IPS-15b (cell line): ENCODE measurements at regions not wholly inside any gene's neighbourhood (a gene's known extent, or its start where the extent isn't known, plus 50 kb on each side); places are given as distances from the start of the nearest gene placed in this dataset.
"Not testable (repeated sequence)": the region's sequence is repeated elsewhere in the genome, so short reads cannot be mapped to it uniquely, and the experiment has no call there.

ENCODE experiments used
- H3K27me3 ChIP-seq: one replicate; pipeline ENCODE4 v1.6.1; 2013; ENCODE audit warnings: low read length; ENCODE audit not compliant: control insufficient read depth, insufficient read depth
- H3K36me3 ChIP-seq: one replicate; pipeline ENCODE4 v1.6.1; 2013; ENCODE audit warnings: low read length; ENCODE audit not compliant: control insufficient read depth, insufficient read depth
- H3K4me1 ChIP-seq: one replicate; pipeline ENCODE4 v1.6.1; 2013; ENCODE audit warnings: mild to moderate bottlenecking, low read length; ENCODE audit not compliant: control insufficient read depth, insufficient read depth
- H3K4me3 ChIP-seq: one replicate; pipeline ENCODE4 v1.5.1; 2013; ENCODE audit warnings: low read depth, low read length
- H3K9ac ChIP-seq: one replicate; pipeline ENCODE4 v1.6.1; 2013; ENCODE audit warnings: low read depth, mild to moderate bottlenecking, low read length
- H3K9me3 ChIP-seq: one replicate; pipeline ENCODE4 v1.6.1; 2013; ENCODE audit warnings: mild to moderate bottlenecking, low read length; ENCODE audit not compliant: control insufficient read depth, insufficient read depth

DNA sequence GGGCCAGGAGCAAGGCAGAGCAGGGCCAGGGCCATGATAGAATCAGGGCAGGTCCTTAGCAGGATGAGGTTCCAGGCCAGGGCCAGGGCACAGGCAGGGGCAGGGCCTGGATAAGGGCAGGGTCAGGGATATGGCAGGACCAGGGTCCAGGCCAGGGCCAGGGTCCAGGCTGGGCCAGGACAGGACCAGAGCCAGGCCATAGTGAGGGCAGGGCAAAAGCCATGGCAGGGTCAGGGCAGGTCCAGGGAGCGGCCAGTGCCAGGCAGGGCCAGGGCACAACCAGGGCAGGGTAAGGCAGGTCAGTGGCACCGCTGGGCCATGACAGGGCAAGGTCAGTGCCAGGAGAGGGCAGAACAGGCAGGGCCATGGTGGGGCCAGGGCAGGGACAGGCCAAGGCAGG lies 152.2 kb downstream of the LIPI start:
- Histone ChIP-seq H3K9me3 (no peaks in the 10 kb centered on the region), H3K4me3 (no peak overlapping the region), H3K27me3 (no peaks in the 10 kb centered on the region), H3K4me1 (no peaks in the 10 kb centered on the region), H3K9ac (no peak overlapping the region), H3K36me3 (peaks cover 4% of the 10 kb centered on the region)

DNA sequence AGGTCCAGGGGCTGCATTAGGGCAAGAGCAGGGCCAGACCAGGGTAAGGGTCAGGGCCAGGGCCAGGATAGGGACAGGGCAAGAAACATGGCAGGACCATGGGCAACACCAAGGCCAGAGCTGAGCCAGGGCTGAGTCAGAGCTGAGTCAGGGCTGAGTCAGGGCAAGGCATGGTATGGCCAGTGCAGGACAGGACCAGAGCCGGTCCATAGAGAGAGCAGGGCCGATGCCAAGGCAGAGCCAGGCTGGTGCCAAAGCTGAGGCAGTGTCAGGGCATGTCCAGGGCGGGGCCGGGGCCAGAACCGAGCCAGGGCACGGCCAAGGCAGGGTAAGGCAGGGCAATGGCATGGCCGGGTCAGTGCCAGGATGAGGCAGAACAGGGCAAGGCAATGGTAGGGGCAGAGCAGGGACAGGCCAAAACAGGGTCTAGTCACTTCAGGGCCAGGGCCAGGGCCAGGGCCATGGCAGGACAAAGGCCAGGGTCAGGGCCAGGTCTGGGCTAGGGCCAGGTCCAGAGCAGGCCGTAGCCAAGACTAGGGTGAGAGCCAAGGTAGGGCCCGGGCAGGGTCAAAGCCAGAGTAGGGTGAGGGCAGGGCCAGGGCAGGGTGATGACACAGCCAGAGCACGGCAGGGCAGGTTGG lies 152.8 kb downstream of the LIPI start:
- H3K9ac ChIP-seq, H3K9me3 ChIP-seq, H3K27me3 ChIP-seq, H3K36me3 ChIP-seq, H3K4me1 ChIP-seq, H3K4me3 ChIP-seq: not testable (repeated sequence)

DNA sequence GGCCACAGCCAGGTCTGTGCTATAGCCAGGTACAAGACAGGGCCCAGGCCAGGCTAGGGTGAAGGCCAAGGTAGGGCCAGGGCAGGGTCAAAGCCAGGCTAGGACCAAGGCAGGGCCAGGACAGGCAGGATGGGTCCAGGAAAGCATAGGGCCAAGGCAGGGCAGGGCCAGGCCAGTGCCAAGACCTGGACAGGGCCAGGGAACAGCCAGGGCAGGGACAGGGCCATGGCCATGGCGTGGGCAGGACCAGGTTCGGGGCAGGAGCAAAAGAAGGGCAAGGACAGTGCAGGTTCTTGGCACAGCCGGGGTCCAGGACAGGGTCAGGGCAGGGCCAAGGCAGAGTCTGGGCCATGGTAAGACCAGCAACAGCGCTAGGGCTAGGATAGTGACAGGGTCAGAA lies 153.4 kb downstream of the LIPI start:
- no peaks in the 10 kb centered on the region for H3K9me3 ChIP-seq
- H3K4me3 ChIP-seq = no peak overlapping the region
- no peaks in the 10 kb centered on the region for H3K4me1 ChIP-seq
- H3K27me3 ChIP-seq = no peaks in the 10 kb centered on the region
- H3K9ac ChIP-seq = no peak overlapping the region
- H3K36me3 ChIP-seq = peaks cover 4% of the 10 kb centered on the region

DNA sequence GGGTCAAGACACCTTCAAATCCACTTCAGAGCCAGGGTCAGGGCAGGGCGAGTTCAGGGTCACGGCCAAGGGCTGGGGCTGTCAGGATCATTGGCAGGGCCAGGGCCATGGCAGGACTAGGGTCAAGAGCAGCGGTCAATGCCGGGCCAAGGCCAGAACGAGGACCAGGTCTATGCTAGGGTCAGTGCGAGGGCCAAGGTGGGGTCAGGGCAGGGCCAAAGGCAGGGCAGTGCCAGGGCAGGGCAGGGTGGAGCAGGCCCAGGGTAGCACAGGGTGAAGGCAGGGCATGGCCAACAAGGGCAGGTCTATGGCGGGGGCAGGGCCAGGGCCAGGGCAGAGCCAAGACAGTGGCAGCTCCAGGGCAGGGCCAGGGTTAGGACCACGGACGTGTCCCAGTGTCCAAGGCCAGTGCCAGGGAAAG lies 154.0 kb downstream of the LIPI start:
- Histone ChIP-seq H3K36me3 (peaks cover 4% of the 10 kb centered on the region), H3K4me3 (no peak overlapping the region), H3K9me3 (no peaks in the 10 kb centered on the region), H3K4me1 (no peaks in the 10 kb centered on the region), H3K27me3 (no peaks in the 10 kb centered on the region), H3K9ac (no peak overlapping the region)

DNA sequence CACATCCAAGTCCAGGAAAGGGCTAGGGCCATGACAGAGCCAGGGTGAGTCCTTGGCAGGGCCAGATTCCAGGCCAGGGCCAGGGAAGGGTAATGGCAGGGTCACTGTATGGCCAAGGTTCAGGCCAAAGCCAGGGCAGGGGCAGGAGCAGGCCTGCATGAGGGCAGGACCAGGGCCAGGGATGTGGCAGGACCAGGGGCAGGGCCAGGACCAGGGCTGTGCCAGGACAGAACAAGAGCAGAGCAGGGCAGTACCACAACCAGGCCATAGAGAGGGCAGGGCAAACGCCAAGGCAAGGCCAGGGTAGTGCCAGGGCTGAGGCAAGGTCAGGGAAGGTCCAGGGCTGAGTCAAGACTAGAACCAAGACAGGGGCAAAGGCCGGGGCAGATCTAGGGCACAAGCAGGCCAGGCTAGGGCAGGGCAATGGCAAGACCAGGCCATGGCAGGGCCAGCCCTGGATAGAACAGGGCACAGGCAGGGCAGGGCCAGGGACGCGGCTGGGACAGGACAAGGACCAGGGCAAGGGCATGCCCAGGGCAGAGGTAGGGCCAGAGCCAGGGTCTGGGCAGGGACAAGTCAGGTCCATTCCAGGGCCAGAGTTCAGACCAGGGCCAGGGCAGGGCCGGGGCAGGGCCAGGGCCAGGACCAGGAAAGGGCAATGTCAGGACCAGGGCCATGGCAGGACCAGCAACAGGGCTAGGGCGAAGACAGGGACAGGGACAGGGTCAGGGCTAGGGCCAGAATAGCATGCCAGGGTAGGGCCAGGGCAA lies 154.8 kb downstream of the LIPI start:
- not testable (repeated sequence) for H3K9me3 ChIP-seq, H3K27me3 ChIP-seq, H3K9ac ChIP-seq, H3K4me3 ChIP-seq, H3K4me1 ChIP-seq, H3K36me3 ChIP-seq

DNA sequence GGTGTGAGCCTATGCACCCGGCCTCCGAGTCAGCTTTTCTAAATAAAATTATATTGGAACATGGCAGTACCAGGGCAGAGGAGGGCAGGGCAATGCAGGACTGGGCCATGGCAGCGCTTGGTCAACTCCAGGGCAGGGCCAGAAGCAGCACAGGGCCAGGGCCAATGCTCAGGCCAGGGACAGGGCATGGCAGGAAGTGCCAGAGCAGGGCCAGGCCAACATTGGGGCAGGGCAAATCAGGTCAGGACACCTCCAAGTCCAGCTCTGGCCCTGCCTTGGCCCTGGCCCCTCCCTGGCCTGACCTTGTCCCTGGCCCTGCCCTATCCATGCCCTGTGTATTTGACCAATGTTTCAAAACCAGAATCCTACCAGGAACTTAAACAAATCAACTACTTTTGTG lies 156.1 kb downstream of the LIPI start:
- Histone ChIP-seq H3K4me3 (no peak overlapping the region), H3K36me3 (peaks cover 4% of the 10 kb centered on the region), H3K9me3 (no peaks in the 10 kb centered on the region), H3K27me3 (no peaks in the 10 kb centered on the region), H3K4me1 (no peaks in the 10 kb centered on the region), H3K9ac (no peak overlapping the region)

DNA sequence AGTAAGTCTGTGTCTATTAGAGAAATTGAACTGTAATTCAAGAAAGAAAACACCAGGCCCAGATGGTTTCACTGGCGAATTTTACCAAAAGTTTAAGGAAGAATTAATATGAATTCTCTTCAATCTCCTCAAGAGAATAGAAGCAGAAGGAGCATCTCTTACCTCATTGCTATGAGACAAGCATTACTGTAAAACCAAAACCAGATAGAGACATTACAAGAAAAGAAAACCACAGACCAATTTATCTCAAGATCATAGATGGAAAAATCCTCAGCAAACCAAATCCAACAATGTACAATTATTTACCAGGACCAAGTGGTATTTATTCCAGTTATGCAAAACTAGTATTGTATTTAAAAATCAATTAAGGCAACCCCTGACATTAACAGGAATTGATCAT lies 160.6 kb downstream of the LIPI start:
- no peaks in the 10 kb centered on the region for H3K27me3 ChIP-seq
- no peak overlapping the region for H3K9ac ChIP-seq
- no peaks in the 10 kb centered on the region for H3K36me3 ChIP-seq

DNA sequence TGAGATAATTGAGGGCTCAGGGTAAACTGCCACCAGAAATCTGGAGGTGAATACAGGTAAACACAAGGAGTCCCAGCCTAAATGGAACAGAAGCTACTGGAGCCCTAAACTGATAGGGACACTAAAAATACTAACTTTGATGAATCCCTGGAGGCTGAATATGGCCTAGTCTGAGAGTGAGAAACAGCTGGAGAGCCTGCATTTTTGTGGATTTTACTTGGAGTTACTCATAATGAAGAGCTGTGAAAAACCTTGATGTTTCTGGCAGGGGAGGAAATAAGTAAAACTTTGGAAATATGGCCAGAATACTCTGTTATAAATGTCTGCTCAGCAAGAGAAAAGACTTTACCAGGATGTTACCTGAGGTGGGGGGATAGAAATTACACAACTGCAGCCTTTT lies 164.4 kb downstream of the LIPI start:
- no peaks in the 10 kb centered on the region for H3K27me3 ChIP-seq
- no peaks in the 10 kb centered on the region for H3K9me3 ChIP-seq
- H3K36me3 ChIP-seq = no peaks in the 10 kb centered on the region
- H3K4me1 ChIP-seq = no peaks in the 10 kb centered on the region
- H3K9ac ChIP-seq = no peak overlapping the region
- no peak overlapping the region for H3K4me3 ChIP-seq

More for the DNA sequence above, 160.6 kb downstream of the LIPI start:
- Histone ChIP-seq H3K4me1 (no peaks in the 10 kb centered on the region), H3K4me3 (no peak overlapping the region), H3K9me3 (no peaks in the 10 kb centered on the region)

DNA sequence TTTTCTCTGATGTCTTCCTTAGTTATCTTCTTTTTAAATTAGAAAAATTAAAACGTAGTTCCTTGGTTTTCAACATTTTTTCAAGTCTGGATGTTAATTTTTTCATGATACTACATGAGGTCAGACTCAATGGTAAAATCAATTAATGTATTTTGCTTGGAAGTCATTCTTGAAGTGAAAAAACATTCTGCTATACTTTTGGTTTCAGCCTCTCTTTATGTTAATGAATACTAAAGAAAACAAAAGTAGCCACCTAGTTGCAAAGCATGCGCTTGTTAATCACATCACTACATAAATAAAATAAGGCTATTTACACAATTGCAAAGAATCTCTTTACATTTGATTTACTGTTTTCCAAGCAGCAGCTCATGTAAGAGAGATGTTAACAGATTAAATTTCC lies 170.4 kb downstream of the LIPI start:
- no peak overlapping the region for H3K9ac ChIP-seq
- no peaks in the 10 kb centered on the region for H3K27me3 ChIP-seq
- no peaks in the 10 kb centered on the region for H3K36me3 ChIP-seq
- no peaks in the 10 kb centered on the region for H3K9me3 ChIP-seq
- no peaks in the 10 kb centered on the region for H3K4me1 ChIP-seq
- H3K4me3 ChIP-seq = no peak overlapping the region

DNA sequence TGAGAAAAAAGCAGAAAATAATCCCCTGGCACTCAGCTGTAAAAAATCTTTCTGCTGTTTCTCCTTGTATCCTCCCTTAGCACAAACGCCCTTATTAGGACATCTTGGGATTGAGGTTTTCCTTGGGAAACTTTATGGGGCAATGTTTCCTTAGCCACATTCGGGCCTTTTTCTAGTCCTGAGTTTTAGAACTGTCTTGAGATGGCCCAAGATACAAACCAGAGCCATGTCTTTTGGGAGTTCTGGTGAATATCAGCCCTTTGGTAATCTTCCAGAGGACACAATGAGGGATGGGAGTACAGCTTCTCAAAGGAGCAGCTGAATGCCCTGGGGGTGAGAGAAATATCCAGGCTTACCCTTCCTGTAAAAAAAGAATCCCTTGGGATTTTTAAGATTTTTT lies 182.1 kb downstream of the LIPI start:
- not testable (repeated sequence) for H3K36me3 ChIP-seq, H3K27me3 ChIP-seq, H3K4me1 ChIP-seq, H3K9me3 ChIP-seq, H3K9ac ChIP-seq, H3K4me3 ChIP-seq

DNA sequence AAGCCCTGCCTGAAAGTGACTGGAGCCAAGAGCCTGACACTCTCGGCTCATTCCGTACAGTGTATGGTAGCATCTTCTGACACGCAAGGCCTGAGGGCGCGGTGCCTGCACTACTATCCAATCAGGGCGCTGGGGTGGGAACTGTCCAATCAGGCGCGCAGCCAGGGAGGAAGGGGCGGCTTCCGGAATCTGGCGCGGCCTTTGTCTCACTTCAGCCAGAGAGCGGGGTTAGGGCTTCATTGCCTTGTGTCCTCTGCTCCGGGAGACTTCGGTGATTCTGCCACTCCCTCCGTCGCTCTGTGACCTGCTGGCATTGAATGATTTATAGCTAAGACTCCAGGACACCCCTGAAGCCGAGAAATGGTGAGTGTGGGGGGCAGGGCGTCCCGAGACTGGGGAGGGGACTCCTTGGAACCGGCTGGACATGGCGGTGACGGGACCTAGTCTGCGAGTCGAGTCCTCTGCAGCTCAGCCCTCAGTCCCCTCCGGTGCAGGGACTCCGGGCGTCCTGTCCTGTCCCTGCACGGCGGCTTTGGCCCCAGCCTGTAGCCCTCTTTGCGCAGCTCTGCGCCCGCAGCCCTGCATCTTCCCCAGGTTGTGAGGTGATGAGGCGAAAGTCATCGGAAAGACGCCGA lies 183.4 kb downstream of the LIPI start:
- not testable (repeated sequence) for H3K36me3 ChIP-seq, H3K27me3 ChIP-seq, H3K4me1 ChIP-seq, H3K9me3 ChIP-seq
- peak overlapping the region; percentile 79 for H3K9ac ChIP-seq
- H3K4me3 ChIP-seq = peak overlapping the region; percentile 75

DNA sequence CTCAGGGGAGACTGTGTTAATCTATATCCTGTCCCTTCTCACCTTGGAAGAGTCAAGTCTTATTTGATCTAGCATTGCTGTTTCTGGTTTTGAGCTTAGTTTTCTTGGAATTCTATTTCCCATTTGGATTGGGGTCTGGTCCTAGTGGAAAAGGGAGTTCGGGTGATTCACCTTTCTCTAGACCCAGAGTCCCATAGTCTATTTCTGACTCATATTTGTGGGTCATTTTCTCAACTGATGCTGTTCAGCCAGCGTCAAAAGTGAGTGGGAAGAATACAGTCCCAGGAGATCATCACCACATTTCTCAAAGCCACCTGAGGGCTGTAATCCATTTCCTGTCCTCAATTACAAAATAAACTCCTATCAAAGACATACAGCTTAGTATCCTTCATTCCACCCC lies 190.6 kb downstream of the LIPI start:
- H3K27me3 ChIP-seq, H3K9me3 ChIP-seq, H3K4me1 ChIP-seq, H3K4me3 ChIP-seq, H3K36me3 ChIP-seq, H3K9ac ChIP-seq: not testable (repeated sequence)
